ENCODE measurements at regions not wholly inside any gene's neighbourhood (a gene's known extent, or its start where the extent isn't known, plus 50 kb on each side); places are given as distances from the start of the nearest gene placed in this dataset.
A peak's percentile ranks its signal among the peaks of the same experiment; 100 is the strongest.
"Not testable (repeated sequence)": the region's sequence is repeated elsewhere in the genome, so short reads cannot be mapped to it uniquely, and the experiment has no call there.

DNA sequence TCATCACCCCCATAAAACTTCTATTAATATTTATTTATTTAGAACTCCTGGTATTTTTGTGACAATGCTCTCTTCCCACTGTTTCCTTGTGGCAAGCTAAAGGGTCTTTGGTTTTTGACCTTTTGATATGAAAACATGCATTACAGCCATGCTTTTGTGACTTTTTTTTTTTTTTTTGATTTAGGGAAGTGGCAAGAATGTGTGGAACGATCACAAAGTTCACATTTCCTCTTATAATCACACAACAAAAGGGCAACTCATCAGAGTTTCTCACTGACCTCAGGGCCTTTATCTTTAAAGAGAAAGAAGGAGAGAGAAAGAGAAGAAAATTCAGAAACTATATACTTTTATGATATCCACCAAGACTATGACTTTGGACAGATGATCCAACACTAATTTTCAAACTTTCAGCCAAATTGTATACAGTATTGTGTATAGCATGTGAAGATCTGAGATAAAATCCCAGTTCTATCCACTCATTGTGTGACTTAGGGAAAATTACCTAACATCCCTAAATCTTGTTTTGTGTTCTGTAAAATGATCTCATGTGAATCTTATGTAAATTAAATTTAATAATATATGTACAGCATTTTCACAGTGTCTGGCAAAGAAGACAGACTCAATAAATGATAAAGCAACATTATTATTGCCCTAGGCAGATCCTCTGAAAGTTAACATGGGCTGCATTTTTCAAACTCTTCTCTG is 106.8 kb upstream of the MARCKS start:
- no peak for DNase-seq (ENCODE audit: low read depth)

DNA sequence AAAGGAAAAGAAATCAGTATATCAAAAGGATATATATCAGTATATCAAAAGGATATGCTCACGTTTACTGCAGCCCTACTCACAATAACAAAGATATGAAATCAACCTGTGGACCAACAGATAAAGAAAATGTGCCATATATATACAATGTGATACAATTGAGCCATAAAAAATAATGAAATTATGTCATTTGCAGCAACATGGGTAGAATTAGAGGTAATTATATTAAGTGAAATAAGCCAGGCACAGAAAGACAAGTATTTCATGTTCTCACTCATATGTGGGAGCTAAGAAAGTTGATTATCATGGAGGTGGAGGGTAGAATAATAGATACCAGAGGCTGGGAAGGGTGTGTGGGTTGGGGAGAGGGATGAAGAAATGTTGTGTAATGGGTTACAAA is 102.9 kb upstream of the MARCKS start:
- DNase-seq (ENCODE audit: low read depth), result no peak

DNA sequence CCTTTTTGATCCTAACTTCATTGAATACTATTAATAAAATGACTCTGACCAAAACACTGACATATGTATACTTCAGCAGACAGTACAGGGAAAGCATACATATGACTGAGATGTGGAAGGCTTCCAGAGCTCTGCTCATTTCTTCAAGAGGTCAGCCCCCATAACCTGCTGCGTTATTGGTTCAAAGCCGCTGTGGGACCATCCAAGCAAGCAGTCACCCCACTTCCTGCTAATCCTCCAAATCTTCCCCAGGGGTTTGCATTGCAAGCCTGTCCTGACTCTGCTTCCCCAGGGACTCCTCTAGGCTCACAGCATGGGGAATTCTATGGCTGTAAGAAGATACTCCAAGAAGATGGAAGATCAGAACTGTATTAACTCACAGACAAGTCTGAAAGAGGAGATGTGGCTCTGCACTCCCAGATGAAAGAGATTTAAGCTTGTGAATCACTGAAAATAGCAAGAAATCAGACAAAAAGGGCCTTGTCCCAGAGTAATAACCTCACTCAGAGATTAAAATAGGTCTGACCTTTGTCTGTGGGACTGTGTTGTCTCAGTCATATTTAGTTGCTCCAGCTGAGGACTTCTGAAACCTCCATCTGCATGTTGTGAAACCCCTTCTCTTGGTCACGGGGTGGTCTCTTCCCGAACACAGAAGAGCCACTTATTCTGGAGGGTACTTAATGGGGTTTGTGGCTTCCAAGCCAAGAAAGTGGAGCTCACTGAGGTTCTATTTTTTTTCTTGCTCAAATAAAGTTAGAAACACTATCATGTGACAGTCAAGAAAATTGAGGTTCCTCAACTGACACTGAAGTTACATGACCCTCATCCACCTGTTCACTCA is 101.5 kb upstream of the MARCKS start:
- DNase-seq (ENCODE audit: low read depth), result no peak

DNA sequence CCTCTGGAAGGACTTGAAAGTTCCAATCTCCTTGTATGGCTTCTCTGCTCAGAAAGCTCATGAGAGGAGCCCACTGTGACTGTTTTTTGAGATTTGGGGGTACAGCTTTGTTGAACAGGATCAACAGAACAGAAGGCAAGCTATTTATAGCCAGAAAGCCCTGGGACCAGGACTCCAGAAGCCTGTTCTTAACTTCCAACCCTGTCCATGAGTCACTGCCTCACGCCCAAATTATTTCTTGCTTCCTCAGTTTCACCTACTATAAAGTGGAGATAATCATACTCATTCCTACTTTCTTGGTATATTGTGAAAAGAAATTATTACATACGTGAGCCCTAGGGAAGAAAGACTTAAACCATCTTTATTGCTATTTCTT is 100.9 kb upstream of the MARCKS start:
- no peak for DNase-seq (ENCODE audit: low read depth)

DNA sequence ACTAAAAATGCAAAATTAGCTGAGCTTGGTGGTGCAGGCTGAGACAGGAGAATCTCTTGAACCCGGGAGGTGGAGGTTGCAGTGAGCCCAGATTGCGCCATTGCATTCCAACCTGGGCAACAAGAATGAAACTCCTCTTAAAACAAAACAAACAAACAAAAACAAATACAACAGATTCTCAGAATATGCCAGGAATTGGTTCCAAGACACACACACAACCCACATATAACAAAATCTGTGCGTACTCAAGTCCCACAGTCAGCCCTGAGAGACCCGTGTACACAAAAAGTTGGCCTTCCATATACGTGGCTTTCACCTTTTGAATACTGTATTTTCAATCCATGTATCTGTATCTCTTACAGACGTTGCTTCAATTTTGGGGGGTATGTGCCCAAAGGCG is 98.9 kb upstream of the MARCKS start:
- DNase-seq (ENCODE audit: low read depth), result no peak

DNA sequence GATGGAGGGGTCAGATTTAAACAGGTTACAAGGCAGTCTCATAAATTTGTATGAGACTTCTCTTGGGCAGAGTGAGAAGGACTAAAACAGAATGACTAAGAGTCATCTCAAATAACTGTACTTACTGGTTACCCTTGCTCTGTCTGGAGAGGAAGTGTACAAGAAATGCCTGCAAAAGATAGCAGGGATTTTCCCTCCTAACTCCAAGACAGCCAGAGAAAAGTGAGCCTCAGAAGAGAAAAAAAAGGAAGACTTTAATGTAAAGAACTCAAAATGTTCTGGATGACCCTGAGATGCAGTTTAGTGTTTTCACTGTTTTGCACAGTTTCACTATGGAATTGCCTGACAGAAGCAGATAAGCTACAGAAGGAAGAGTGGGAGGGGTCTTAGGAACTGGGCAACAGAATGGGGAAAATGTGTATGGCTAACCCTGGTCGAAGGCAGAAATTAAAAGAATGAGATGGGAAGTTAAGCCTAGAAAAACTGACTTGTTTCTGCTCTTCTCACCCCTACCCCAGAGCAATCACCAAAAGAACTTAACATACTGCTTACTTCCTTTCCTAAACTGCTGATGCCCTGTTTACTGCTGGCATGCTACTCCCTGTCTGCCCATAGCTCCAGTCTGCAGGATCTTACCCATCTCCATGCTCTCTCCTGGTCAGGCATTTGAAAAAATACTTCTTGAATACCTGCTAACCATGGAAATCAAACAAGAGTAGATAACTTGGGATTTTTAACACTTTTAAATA is 98.1 kb upstream of the MARCKS start:
- DNase-seq (ENCODE audit: low read depth), result no peak

DNA sequence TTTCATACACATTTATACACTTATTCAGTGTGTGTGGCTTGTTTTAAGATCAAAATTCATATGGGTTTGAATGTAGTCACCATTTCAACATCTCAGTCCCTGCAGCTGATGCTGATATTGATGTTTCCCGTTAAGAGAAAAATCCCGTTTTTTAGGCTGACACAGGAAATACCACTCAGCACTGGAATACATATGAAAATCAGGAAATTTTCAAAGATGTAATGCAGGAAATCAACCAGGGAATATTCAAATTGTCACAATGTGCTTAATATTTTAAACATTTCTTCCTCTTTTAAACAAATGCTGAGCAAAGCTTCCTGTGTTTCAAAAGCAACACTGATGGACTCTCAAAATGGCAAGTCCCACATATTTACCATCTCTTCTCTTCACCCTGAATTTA is 94.5 kb upstream of the MARCKS start:
- DNase-seq (ENCODE audit: low read depth), result no peak

DNA sequence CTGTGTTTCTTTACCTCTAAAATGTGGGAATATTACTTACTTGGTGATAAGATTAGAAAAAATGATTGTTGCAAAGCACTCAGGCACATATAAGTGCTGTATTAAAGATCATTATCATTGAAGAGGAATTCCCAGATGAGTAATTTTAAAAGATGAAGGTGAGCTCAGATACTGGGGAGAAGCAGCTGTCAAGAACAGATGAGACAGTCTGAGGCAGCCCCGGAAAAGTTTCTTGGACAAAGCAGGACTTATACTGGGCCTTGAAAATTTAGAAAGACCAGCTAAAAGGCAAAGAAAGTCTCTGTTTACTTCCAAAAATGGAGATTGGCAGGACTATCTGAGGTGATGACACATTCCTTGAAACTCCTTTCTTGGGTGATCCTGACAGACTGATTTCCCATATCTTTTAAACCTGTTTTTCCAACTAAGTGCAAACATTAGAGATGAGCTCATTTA is 93.8 kb upstream of the MARCKS start:
- DNase-seq (ENCODE audit: low read depth), result peak; percentile 52

DNA sequence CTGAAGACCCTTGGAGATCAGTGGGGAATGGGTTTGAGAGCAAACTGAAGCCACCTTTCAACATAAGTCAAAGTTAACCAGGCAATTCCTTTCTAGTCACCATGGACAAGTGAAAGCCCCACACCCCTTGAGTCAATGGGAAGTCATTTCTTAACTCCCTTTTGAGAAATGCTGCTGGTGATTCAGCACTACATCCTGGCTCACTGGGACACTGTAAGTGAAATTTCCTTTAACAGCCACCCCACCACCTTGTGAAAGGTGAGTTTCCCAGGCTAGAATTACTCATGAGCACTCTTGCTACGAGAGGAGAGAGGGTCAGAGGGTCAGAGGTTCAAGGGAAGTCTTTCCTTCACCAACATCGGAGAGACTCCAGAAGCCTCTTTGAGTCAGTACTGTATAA is 93.3 kb upstream of the MARCKS start:
- peak; percentile 74 for DNase-seq (ENCODE audit: low read depth)

DNA sequence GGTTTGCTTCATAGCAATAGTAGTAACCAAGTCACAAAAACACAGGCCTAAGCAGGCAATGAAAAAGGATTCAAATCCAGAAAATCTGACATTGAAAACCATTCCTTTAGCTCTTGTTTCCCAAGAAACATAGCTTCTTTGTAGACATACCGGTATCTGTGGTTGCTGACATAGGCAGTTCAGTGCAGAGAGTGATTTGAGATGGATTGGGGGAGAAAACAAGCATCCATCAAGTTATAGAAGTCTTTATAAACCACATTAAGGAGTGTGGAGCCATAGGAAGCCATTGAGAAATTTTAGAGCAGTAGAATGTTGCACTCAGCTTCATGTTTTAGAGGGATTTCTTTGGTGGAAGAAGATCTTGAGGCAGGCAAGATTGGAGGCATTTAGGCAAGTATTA is 91.2 kb upstream of the MARCKS start:
- DNase-seq (ENCODE audit: low read depth), result no peak

DNA sequence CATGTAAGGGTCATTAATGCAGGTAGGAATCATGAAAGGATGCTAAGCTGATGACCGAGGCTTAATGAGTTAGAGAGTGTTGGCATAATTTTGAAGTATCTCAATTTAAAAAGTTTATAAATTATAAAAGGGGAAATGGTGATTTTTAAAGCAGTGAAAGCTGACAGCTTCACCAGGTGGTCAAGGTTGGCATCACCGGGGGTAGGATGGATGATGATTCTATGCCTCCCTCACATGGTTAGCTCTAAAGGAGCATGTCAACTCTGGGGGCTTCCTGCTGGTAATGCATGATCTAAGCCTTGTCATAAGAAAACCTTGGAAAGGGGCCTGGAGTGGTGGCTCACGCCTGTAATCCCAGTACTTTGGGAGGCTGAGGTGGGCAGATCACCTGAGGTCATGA is 89.2 kb upstream of the MARCKS start:
- DNase-seq (ENCODE audit: low read depth), result no peak

DNA sequence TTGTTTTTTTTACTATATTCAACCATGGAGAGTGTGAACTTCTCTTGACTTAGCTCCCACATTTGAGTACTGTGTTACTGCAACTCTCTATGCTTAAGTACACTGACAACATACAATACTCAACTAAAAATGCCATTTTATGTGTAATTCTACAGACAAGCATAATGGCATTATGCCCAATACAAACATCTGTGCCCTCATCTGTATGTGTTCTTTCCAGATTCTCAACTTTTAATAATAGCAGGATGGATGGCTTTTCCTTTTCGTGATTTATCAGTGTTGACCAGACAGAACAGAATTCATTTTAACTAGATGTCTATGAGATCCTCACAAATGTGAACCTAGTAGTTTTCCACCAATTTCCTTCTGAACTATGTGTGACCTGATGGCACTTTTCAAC is 84.2 kb upstream of the MARCKS start:
- no peak for DNase-seq (ENCODE audit: low read depth)

DNA sequence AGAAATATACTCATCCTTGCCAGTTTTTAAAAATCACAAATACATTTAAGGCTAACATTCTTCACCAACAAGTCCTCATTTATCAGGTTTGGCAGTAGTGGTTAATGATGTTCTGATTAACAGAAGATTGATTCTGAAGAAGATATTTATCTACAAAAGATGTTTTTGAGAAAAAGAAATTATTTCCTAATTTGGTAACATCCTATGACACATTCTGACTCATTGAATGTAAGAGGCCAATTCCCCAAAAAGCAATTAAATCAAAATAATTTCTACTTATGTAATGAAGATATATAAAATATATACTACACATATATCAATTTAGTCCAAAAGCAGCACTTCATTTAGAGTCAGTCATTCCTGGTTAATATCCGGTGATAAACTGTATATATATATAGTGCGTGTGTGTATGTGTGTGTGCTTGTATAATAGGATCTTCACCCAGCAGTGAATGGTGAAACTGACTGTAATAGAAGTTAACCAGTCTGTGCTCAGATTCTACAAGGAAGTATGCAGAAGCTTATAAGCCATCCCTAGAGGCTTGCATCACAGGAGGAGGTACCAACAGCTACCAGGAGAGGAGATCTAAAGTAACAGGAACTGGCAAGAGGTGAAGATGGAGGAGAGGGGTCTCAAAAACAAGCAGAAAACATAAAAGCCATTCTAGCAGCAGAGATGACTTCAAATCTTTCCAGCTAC is 82.9 kb upstream of the MARCKS start:
- peak; percentile 62 for DNase-seq (ENCODE audit: low read depth)

DNA sequence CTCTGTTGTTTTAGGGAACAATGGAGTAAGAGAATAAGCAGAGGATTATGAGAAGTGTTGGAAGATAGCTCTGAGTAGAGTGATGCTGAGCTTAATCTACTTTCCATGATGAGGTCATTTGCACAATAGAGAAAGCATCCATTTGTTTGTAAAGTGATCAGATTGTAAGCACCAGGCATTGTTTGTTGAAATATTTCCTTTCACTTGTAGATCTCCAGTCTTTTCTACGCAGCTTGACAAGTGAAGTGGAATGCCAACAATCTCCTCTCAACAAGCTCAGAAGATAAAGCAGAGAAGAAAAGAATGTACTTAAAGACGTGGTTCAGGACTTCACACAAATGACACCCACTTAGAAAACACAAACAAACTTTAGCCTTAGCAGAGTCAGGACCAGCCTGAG is 80.1 kb upstream of the MARCKS start:
- peak; percentile 48 for DNase-seq (ENCODE audit: low read depth)

DNA sequence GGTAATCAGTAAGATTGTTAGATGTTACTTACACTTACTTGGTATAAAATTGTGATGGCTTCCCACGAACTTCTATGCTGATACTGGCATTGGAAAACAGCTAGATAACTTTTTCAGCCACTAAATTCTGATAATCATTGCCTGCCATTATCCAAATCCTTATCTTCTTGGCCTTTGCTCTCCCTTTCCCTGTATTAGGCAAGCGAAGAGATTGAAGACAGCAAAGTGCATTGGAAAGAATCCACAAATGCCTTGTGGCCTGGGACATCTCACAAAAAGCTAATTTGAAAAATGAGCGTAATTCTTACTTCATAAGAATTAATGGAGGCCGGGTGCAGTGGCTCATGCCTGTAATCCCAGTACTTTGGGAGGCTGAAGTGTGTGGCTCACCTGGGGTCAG is 79.5 kb upstream of the MARCKS start:
- peak; percentile 18 for DNase-seq (ENCODE audit: low read depth)

DNA sequence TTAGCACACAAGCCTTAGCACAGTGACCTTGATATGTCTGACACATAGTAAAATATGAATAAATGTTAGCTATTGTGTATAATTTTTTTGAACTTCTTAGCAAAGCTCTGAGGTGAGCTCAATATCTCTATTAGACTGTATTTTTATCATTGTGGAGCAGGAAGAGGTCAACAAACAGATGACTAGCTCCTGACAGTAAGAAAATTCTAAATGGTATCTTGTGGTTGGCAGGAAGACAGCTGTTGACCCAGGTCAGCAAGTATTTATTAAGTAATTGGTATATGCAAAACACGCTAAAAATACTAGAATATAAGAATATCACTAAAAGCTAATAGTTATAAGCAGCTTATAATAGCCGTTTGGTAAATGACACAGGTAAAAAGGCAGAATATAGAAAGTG is 77.5 kb upstream of the MARCKS start:
- no peak for DNase-seq (ENCODE audit: low read depth)

DNA sequence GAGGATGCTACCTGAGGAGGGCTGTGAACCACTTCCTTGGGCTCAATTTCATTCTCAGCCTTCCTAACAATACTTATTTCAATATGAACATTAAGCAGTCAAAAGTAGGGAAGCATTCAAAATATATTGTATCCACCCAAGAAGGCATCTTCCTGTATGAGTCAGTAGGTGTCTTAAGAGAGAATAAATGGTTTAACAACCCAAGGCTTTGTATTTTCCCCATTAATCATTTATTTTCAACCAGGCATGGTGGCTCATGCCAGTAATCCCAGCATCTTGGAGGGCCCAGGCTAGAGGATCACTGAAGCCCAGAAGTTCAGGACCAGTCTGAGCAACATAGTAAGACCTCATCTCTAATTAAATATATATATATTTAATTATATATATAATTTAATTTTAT is 74.5 kb upstream of the MARCKS start:
- DNase-seq (ENCODE audit: low read depth), result peak; percentile 12

DNA sequence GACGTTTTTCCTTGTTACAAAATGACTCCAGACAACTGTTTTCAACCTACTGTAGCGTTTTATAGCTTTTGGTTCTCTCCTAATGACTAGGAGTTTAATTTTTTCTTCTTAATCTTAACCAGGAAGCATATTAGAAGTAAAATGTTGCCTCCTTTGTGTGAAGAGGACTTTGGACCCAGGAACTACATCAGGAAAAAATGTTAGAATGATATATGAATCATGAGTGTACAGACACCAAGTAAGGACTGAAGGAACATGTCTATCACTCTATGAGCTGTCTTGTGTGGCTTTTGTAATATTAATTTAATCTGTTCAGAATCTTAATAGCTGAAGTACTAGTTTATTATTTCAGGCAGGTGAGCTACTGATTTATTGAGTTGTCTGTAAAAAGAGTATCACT is 71.0 kb upstream of the MARCKS start:
- DNase-seq (ENCODE audit: low read depth), result peak; percentile 17

DNA sequence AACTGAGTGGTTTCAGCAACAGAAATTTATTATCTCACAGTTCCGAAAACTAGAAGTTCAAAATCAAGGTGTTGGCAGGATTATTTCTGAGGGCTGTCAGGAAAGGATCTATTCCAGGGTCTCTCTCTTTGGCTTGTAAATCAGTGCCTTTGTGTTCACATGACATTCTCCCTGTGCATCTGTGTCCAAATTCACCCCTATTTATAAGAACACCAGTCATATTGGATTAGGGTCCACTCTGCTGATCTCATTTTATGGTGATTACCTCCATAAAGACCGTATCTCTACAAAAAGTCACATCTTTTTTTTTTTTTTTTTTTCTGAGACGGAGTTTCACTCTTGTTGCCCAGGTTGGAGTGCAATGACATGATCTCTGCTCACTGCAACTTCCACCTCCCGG is 68.6 kb upstream of the MARCKS start:
- no peak for DNase-seq (ENCODE audit: low read depth)

DNA sequence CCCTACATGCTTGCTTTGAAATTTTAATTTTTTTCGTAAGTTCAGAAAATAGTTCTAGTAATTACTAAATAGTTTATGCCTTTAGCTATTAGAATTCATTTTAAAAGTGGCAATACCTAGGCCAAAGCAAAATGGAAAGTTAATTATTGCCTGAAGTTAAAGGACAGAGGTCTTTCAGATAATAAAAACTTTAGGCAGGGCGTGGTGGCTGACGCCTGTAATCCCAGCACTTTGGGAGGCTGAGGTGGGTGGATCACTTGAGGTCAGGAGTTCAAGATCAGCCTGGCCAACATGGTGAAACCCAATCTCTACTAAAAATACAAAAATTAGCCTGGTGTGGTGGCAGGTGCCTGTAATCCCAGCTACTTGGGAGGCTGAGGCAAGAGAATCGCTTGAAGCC is 65.9 kb upstream of the MARCKS start:
- not testable (repeated sequence) for DNase-seq (ENCODE audit: low read depth)

DNA sequence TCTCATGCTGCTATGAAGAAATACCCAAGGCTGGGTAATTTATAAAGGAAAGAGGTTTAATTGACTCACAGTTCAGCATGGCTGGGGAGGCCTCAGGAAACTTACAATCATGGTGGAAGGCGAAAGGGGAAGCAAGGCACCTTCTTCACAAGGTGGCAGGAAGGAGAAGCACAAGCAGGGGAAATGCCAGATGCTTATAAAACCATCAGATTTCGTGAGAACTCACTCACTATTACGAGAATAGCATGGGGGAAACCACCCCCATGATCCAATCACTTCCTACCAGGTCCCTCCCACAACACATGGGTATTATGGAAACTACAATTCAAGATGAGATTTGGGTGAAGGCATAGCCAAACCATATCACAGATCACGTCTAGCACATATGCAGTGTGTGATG is 61.8 kb upstream of the MARCKS start:
- not testable (repeated sequence) for DNase-seq (ENCODE audit: low read depth)

DNA sequence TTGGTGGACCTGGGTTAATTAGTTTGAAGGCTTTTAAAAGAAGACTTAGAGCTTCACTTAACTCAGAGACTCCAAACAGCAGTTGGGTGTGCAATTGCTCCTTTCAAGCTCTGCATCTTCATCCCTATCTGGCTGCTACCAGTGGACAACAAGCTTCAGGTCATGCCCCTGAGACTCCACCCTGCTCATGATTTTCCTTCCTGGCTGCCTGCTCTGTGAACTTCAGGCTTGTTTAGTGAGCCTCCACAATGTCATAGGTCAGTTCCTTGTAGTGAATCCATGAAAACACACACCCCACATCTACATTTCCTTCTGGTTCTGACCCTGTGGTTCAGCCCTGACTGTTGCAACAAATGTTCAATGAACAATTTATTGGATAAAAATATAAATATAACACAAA is 61.1 kb upstream of the MARCKS start:
- no peak for DNase-seq (ENCODE audit: low read depth)
